Glutamatergic neuron (in vitro differentiated cells): ENCODE measurements at regions not wholly inside any gene's neighbourhood (a gene's known extent, or its start where the extent isn't known, plus 50 kb on each side); places are given as distances from the start of the nearest gene placed in this dataset.
"Not testable (repeated sequence)": the region's sequence is repeated elsewhere in the genome, so short reads cannot be mapped to it uniquely, and the experiment has no call there.

Source experiments
- DNase-seq: peaks from one replicate; pipeline ENCODE4 v3.0.0; 2022
- H3K27ac Mint-ChIP-seq: one replicate; pipeline ENCODE4 v1.8.0; 2020; ENCODE audit warnings: mild to moderate bottlenecking, mixed read lengths, inconsistent platforms; ENCODE audit not compliant: unreplicated experiment
- H3K27me3 Mint-ChIP-seq: one replicate; pipeline ENCODE4 v1.8.0; 2020; ENCODE audit warnings: mild to moderate bottlenecking, moderate library complexity, mixed read lengths, inconsistent platforms; ENCODE audit not compliant: unreplicated experiment
- H3K36me3 Mint-ChIP-seq: one replicate; pipeline ENCODE4 v1.8.0; 2020; ENCODE audit warnings: mild to moderate bottlenecking, mixed read lengths, inconsistent platforms; ENCODE audit not compliant: unreplicated experiment
- H3K4me1 Mint-ChIP-seq: one replicate; pipeline ENCODE4 v1.8.0; 2020; ENCODE audit warnings: mild to moderate bottlenecking, low read depth, mixed read lengths, inconsistent platforms; ENCODE audit not compliant: unreplicated experiment
- H3K4me3 Mint-ChIP-seq: one replicate; pipeline ENCODE4 v1.8.0; 2020; ENCODE audit warnings: mild to moderate bottlenecking, mixed read lengths, inconsistent platforms; ENCODE audit not compliant: unreplicated experiment
- H3K9me3 Mint-ChIP-seq: one replicate; pipeline ENCODE4 v1.8.0; 2020; ENCODE audit warnings: mild to moderate bottlenecking, moderate library complexity, mixed read lengths, inconsistent platforms; ENCODE audit not compliant: unreplicated experiment
- CTCF ChIP-seq: fragments of 200-600 bp; sonication (generic); IDR thresholded peaks from one replicate; pipeline ENCODE4 v1.5.0; 2021; ENCODE audit not compliant: partially characterized antibody, unreplicated experiment

GRCh38 chrX:10685923-10686595 is 65.7 kb upstream of the MID1 start:
- Mint-ChIP-seq H3K9me3 (no peaks in the 10 kb centered on the region), H3K4me1 (no peaks in the 10 kb centered on the region), H3K27me3 (peaks cover 1% of the 10 kb centered on the region), H3K36me3 (no peaks in the 10 kb centered on the region), H3K4me3 (no peak overlapping the region), H3K27ac (no peak overlapping the region)
- TF ChIP-seq CTCF, result no peak
- DNase-seq, result no peak

GRCh38 chrX:10691751-10692150 is 71.4 kb upstream of the MID1 start:
- not testable (repeated sequence) for H3K36me3 Mint-ChIP-seq, DNase-seq, H3K27me3 Mint-ChIP-seq, H3K4me3 Mint-ChIP-seq, H3K27ac Mint-ChIP-seq, H3K4me1 Mint-ChIP-seq, H3K9me3 Mint-ChIP-seq

GRCh38 chrX:10697616-10698317 is 77.4 kb upstream of the MID1 start:
- TF ChIP-seq CTCF, result no peak
- Mint-ChIP-seq H3K27ac (peak overlapping the region; percentile 95), H3K4me3 (peak overlapping the region; percentile 39), H3K9me3 (peaks cover 6% of the 10 kb centered on the region), H3K36me3 (no peaks in the 10 kb centered on the region), H3K4me1 (peaks cover 11% of the 10 kb centered on the region), H3K27me3 (no peaks in the 10 kb centered on the region)
- peak; percentile 26 for DNase-seq

- Mint-ChIP-seq H3K36me3 (no peaks in the 10 kb centered on the region), H3K9me3 (peaks cover 5% of the 10 kb centered on the region), H3K27me3 (no peaks in the 10 kb centered on the region), H3K4me1 (peaks cover 11% of the 10 kb centered on the region), H3K27ac (peak overlapping the region; percentile 95), H3K4me3 (peak overlapping the region; percentile 39)
- TF ChIP-seq CTCF, result no peak
- DNase-seq, result no peak
Observed at GRCh38 chrX:10698318-10698640, 77.9 kb upstream of the MID1 start.

GRCh38 chrX:10702031-10702430 is 81.6 kb upstream of the MID1 start:
- no peak overlapping the region for H3K4me3 Mint-ChIP-seq
- H3K9me3 Mint-ChIP-seq, result peaks cover 3% of the 10 kb centered on the region
- TF ChIP-seq CTCF, result no peak
- no peaks in the 10 kb centered on the region for H3K27me3 Mint-ChIP-seq
- peaks cover 10% of the 10 kb centered on the region for H3K4me1 Mint-ChIP-seq
- DNase-seq, result no peak
- no peak overlapping the region for H3K27ac Mint-ChIP-seq
- no peaks in the 10 kb centered on the region for H3K36me3 Mint-ChIP-seq

- H3K4me3 Mint-ChIP-seq, H3K9me3 Mint-ChIP-seq, H3K4me1 Mint-ChIP-seq, DNase-seq, H3K36me3 Mint-ChIP-seq, H3K27me3 Mint-ChIP-seq, H3K27ac Mint-ChIP-seq: not testable (repeated sequence)
Observed at GRCh38 chrX:10706342-10706741, 86.0 kb upstream of the MID1 start.
